ENCODE measurements at regions not wholly inside any gene's neighbourhood (a gene's known extent, or its start where the extent isn't known, plus 50 kb on each side); places are given as distances from the start of the nearest gene placed in this dataset.

DNA sequence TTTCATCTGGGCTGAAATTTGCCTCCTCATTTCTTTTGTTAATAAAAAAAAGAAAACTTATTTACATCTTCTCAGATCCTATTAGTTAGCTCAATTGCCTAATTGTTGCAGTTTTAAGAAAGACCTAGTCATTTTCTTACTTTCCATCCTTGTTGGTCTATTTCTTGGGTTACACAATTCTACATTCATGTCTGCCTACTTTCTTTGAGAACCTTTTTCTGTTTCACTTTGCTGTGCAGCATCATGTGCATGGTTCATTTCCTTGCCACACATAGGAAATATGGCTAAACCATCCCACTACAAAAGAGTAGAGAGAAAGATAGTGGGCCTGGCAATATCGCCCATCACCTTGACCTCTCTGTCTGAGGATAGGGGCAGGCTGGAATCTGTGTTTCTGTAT is 780.7 kb upstream of the FANCL start:
- H3K36me3 ChIP-seq (ENCODE audit: insufficient read depth, low read length), result no peaks in the 10 kb centered on the region
- no peaks in the 10 kb centered on the region for H3K4me1 ChIP-seq (ENCODE audit: insufficient read depth, low read length)
- H3K4me2 ChIP-seq (ENCODE audit: insufficient read depth, low read length), result no peak overlapping the region
- DNase-seq (ENCODE audit: insufficient read length, low spot score, missing footprints), result no peak
- H4K20me1 ChIP-seq (ENCODE audit: insufficient read depth, low read length), result no peaks in the 10 kb centered on the region
- no peak overlapping the region for H3K27ac ChIP-seq (ENCODE audit: low read depth, low read length)
- TF ChIP-seq CTCF (IDR thresholded peaks at IDR 0.05; ENCODE audit: extremely low read depth, low read depth, low read length), result no peak
- no peaks in the 10 kb centered on the region for H3K9me3 ChIP-seq (ENCODE audit: low read depth, low read length)
- no peaks in the 10 kb centered on the region for H3K27me3 ChIP-seq (ENCODE audit: insufficient read depth, low read length)
- H2AFZ ChIP-seq (ENCODE audit: low read length), result no peak overlapping the region
- no peak overlapping the region for H3K4me3 ChIP-seq (ENCODE audit: insufficient read depth, low read length)
- no peaks in the 10 kb centered on the region for H3K79me2 ChIP-seq (ENCODE audit: insufficient read depth, low read length)

DNA sequence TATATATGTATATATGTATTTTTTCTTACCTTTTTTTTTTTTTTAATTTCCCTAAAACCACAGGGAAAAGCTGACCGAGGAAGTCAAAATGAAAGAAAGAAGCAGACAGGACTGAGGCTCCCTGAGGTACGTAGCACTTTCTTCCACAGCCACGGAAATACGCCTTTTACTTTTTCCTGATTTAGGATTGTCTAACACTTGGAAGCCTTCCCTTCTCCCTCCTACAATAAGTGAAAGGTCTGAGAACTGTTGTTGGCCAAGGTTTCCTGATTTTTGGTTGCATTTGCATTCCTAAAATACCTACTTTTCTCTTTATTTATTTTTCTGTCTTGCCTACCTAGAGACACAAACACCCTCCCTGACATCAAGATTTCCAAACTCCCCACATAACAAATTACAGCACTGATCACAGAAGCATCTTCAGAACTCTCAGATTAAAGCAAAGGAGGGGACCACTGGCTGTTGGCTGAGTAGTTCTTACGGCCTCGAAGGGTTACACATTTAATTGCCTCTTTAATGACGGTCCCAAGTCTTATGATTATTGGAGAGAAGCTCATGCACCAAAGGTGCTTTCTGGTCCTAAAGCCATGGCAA is 778.5 kb upstream of the FANCL start:
- H3K79me2 ChIP-seq (ENCODE audit: insufficient read depth, low read length), result no peaks in the 10 kb centered on the region
- no peak overlapping the region for H2AFZ ChIP-seq (ENCODE audit: low read length)
- H3K27ac ChIP-seq (ENCODE audit: low read depth, low read length), result no peak overlapping the region
- TF ChIP-seq CTCF (IDR thresholded peaks at IDR 0.05; ENCODE audit: extremely low read depth, low read depth, low read length), result no peak
- H4K20me1 ChIP-seq (ENCODE audit: insufficient read depth, low read length), result no peaks in the 10 kb centered on the region
- no peak overlapping the region for H3K4me2 ChIP-seq (ENCODE audit: insufficient read depth, low read length)
- no peaks in the 10 kb centered on the region for H3K27me3 ChIP-seq (ENCODE audit: insufficient read depth, low read length)
- no peaks in the 10 kb centered on the region for H3K9me3 ChIP-seq (ENCODE audit: low read depth, low read length)
- no peaks in the 10 kb centered on the region for H3K4me1 ChIP-seq (ENCODE audit: insufficient read depth, low read length)
- H3K36me3 ChIP-seq (ENCODE audit: insufficient read depth, low read length), result no peaks in the 10 kb centered on the region
- DNase-seq (ENCODE audit: insufficient read length, low spot score, missing footprints), result no peak
- no peak overlapping the region for H3K4me3 ChIP-seq (ENCODE audit: insufficient read depth, low read length)

- Histone ChIP-seq H3K27me3 (ENCODE audit: insufficient read depth, low read length) (no peaks in the 10 kb centered on the region), H4K20me1 (ENCODE audit: insufficient read depth, low read length) (no peaks in the 10 kb centered on the region), H3K79me2 (ENCODE audit: insufficient read depth, low read length) (no peaks in the 10 kb centered on the region), H3K36me3 (ENCODE audit: insufficient read depth, low read length) (no peaks in the 10 kb centered on the region), H3K4me2 (ENCODE audit: insufficient read depth, low read length) (no peak overlapping the region), H3K4me3 (ENCODE audit: insufficient read depth, low read length) (no peak overlapping the region), H2AFZ (ENCODE audit: low read length) (no peak overlapping the region), H3K4me1 (ENCODE audit: insufficient read depth, low read length) (no peaks in the 10 kb centered on the region), H3K9me3 (ENCODE audit: low read depth, low read length) (no peaks in the 10 kb centered on the region), H3K27ac (ENCODE audit: low read depth, low read length) (no peak overlapping the region)
- no peak for DNase-seq (ENCODE audit: insufficient read length, low spot score, missing footprints)
- no peak for TF ChIP-seq CTCF (IDR thresholded peaks at IDR 0.05; ENCODE audit: extremely low read depth, low read depth, low read length)
Measured at GRCh38 chr2:59018737-59019136, 777.6 kb upstream of the FANCL start.

DNA sequence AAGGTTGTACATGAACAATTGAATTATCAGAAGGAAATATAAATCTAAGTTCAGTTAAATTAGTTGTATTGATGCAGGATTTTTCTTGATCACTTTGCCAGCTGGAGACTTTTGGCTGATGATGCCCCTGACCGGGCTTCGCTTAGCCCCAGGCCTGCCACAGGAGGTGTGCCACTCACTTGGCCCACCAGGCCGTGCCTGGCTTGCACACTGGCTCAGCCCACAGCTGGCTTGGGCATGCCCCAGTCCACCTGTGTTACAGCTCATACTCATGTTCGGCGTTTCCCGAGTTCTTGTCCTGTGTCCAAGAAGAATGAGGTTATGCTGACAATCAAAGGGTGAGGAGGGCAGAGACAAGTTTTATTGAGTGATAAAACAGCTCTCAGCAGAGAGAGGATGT is 773.9 kb upstream of the FANCL start:
- Histone ChIP-seq H3K79me2 (ENCODE audit: insufficient read depth, low read length) (no peaks in the 10 kb centered on the region), H3K27me3 (ENCODE audit: insufficient read depth, low read length) (no peaks in the 10 kb centered on the region), H3K4me3 (ENCODE audit: insufficient read depth, low read length) (no peak overlapping the region), H3K4me1 (ENCODE audit: insufficient read depth, low read length) (no peaks in the 10 kb centered on the region), H3K36me3 (ENCODE audit: insufficient read depth, low read length) (no peaks in the 10 kb centered on the region), H4K20me1 (ENCODE audit: insufficient read depth, low read length) (no peaks in the 10 kb centered on the region), H2AFZ (ENCODE audit: low read length) (no peak overlapping the region), H3K27ac (ENCODE audit: low read depth, low read length) (no peak overlapping the region), H3K9me3 (ENCODE audit: low read depth, low read length) (no peaks in the 10 kb centered on the region), H3K4me2 (ENCODE audit: insufficient read depth, low read length) (no peak overlapping the region)
- TF ChIP-seq CTCF (IDR thresholded peaks at IDR 0.05; ENCODE audit: extremely low read depth, low read depth, low read length), result no peak
- DNase-seq (ENCODE audit: insufficient read length, low spot score, missing footprints), result no peak

Data from osteoblast (primary cell).